GM12891 (cell line): ENCODE measurements at regions not wholly inside any gene's neighbourhood (a gene's known extent, or its start where the extent isn't known, plus 50 kb on each side); places are given as distances from the start of the nearest gene placed in this dataset.

Experiments used
- POLR2A ChIP-seq: IDR thresholded peaks from 2 replicates; pipeline ENCODE4 v1.6.1; 2011; ENCODE audit warnings: low read depth, low read length, control low read depth
- POLR2AphosphoS5 ChIP-seq: IDR thresholded peaks from 2 replicates; pipeline ENCODE4 v1.6.1; 2011; ENCODE audit warnings: low read depth, low read length, control low read depth

GRCh38 chr2:190809139-190809764 lies 71.4 kb upstream of the GLS start:
- no peak for TF ChIP-seq POLR2A
- TF ChIP-seq POLR2AphosphoS5: no peak
